Mammary epithelial cell (primary cell): ENCODE measurements at regions not wholly inside any gene's neighbourhood (a gene's known extent, or its start where the extent isn't known, plus 50 kb on each side); places are given as distances from the start of the nearest gene placed in this dataset.

Experiments
- CTCF ChIP-seq, 2 donors: IDR thresholded peaks in 1 of 2; conservative IDR thresholded peaks in 1 of 2; 2 replicates each; pipeline ENCODE4 v1.5.1; 2011 to 2012; ENCODE audit warnings: inconsistent platforms in 2 of 2, low read length in 2 of 2, mild to moderate bottlenecking in 2 of 2, control low read depth in 1 of 2, low read depth in 1 of 2; ENCODE audit not compliant: insufficient read depth in 1 of 2; ENCODE audit errors: extremely low read depth in 1 of 2
- EZH2 ChIP-seq: IDR thresholded peaks from 2 replicates; pipeline ENCODE4 v1.6.1; 2012; ENCODE audit warnings: low read length, inconsistent platforms, borderline replicate concordance

DNA sequence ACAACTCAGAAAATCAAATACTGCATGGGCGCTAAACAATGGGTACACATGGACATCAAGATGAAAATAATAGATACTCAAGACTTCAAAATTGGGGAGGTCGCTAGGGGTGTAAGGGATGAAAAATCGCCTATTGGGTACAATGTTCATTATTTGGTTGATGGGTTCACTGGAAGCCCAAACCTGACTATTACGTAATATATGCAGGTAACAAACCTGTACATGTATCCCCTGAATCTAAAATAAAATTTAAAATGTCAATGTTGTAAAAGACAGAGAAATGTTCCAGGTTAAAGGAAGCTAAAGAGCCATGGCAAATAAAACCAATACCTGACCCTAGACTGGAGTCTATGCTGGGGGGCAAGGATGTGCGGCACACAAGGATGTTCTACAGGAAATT, 80.4 kb upstream of the CCBE1 start:
- TF ChIP-seq CTCF (conservative IDR thresholded peaks at IDR 0.05 in 1 of 2, IDR thresholded peaks at IDR 0.05 in 1 of 2; ENCODE audit: extremely low read depth in 1 of 2, insufficient read depth in 1 of 2, low read depth in 1 of 2, low read length in 2 of 2): no peak
- no peak for TF ChIP-seq EZH2
